H1 (cell line): ENCODE measurements at regions not wholly inside any gene's neighbourhood (a gene's known extent, or its start where the extent isn't known, plus 50 kb on each side); places are given as distances from the start of the nearest gene placed in this dataset.

Source experiments
- CREB1 ChIP-seq: IDR thresholded peaks from 2 replicates; pipeline ENCODE4 v1.6.1; 2012; ENCODE audit warnings: inconsistent platforms
- EGR1 ChIP-seq: IDR thresholded peaks from 2 replicates; pipeline ENCODE4 v1.6.1; 2011; ENCODE audit warnings: low read depth, low read length, borderline replicate concordance
- FOSL1 ChIP-seq: IDR thresholded peaks from 2 replicates; pipeline ENCODE4 v1.6.1; 2011; ENCODE audit warnings: mild to moderate bottlenecking, low read depth, low read length, moderate library complexity; ENCODE audit not compliant: insufficient read depth
- POLR2A ChIP-seq, 2 experiments: IDR thresholded peaks; 1 replicate in 1 of 2; 2 replicates in 1 of 2; pipeline ENCODE4 v1.6.1; 2011; ENCODE audit warnings: low read depth in 2 of 2, low read length in 2 of 2, mild to moderate bottlenecking in 2 of 2; ENCODE audit errors: control extremely low read depth in 1 of 2
- POU5F1 ChIP-seq: IDR thresholded peaks from 2 replicates; pipeline ENCODE4 v1.6.1; 2011; ENCODE audit warnings: low read depth, mild to moderate bottlenecking, low read length, moderate library complexity
- RAD21 ChIP-seq, 2 experiments: IDR thresholded peaks in 1 of 2; conservative IDR thresholded peaks in 1 of 2; 2 replicates each; pipeline ENCODE4 v1.6.1; 2011; ENCODE audit warnings: low read depth in 2 of 2, low read length in 2 of 2, improper control_type of control experiment in 1 of 2, inconsistent platforms in 1 of 2, mild to moderate bottlenecking in 1 of 2, moderate library complexity in 1 of 2
- YY1 ChIP-seq: IDR thresholded peaks from 2 replicates; pipeline ENCODE4 v1.6.1; 2011; ENCODE audit warnings: low read depth, mild to moderate bottlenecking, low read length
- TF ChIP-seq, protein P1 (sequence below), 3 experiments: IDR thresholded peaks; 1 replicate in 2 of 3; 2 replicates in 1 of 3; pipeline versions ENCODE4 v1.5.1 to v1.6.1; 2011; ENCODE audit warnings: low read length in 3 of 3, mild to moderate bottlenecking in 3 of 3, inconsistent platforms in 2 of 3, low read depth in 1 of 3, moderate library complexity in 1 of 3; ENCODE audit not compliant: insufficient read depth in 1 of 3; ENCODE audit errors: control extremely low read depth in 1 of 3

DNA sequence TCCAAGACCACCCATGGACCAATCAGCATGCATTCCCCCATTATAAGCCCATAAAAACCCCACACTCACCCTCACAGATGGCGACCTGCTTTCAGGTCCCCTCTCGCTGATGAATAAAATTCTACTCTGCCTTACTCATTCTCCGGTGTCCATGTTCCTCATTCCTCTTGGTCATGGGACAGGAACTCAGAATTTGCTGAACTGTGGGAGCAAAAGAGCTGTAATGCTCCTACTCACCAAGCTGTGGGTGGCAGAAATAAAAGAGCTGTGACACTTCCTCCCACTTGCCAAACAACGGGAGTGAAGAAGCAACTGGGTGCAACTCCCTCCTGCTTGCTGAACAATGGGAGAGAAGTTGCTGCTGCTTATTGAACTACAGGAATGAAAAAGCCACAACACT, 168.5 kb upstream of the PCDH18 start:
- TF ChIP-seq POLR2A (IDR thresholded peaks at IDR 0.05; ENCODE audit: control extremely low read depth in 1 of 2, low read depth in 2 of 2, low read length in 2 of 2): no peak
- TF ChIP-seq FOSL1: no peak
- TF ChIP-seq, protein P1, sequence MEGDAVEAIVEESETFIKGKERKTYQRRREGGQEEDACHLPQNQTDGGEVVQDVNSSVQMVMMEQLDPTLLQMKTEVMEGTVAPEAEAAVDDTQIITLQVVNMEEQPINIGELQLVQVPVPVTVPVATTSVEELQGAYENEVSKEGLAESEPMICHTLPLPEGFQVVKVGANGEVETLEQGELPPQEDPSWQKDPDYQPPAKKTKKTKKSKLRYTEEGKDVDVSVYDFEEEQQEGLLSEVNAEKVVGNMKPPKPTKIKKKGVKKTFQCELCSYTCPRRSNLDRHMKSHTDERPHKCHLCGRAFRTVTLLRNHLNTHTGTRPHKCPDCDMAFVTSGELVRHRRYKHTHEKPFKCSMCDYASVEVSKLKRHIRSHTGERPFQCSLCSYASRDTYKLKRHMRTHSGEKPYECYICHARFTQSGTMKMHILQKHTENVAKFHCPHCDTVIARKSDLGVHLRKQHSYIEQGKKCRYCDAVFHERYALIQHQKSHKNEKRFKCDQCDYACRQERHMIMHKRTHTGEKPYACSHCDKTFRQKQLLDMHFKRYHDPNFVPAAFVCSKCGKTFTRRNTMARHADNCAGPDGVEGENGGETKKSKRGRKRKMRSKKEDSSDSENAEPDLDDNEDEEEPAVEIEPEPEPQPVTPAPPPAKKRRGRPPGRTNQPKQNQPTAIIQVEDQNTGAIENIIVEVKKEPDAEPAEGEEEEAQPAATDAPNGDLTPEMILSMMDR (IDR thresholded peaks at IDR 0.05; ENCODE audit: control extremely low read depth in 1 of 3, insufficient read depth in 1 of 3, low read depth in 1 of 3, low read length in 3 of 3): no peak
- no peak for TF ChIP-seq EGR1
- TF ChIP-seq POU5F1: no peak
- TF ChIP-seq CREB1: no peak
- no peak for TF ChIP-seq RAD21 (IDR thresholded peaks at IDR 0.05 in 1 of 2, conservative IDR thresholded peaks at IDR 0.05 in 1 of 2; ENCODE audit: low read depth in 2 of 2, low read length in 2 of 2)
- no peak for TF ChIP-seq YY1
